ENCODE measurements at regions not wholly inside any gene's neighbourhood (a gene's known extent, or its start where the extent isn't known, plus 50 kb on each side); places are given as distances from the start of the nearest gene placed in this dataset.
"Not testable (repeated sequence)": the region's sequence is repeated elsewhere in the genome, so short reads cannot be mapped to it uniquely, and the experiment has no call there.

GRCh38 chr12:33718631-33719030, 279.0 kb upstream of the SYT10 start:
- H3K9me3 Mint-ChIP-seq: peaks cover 0 to 4% of the 10 kb centered on the region in 2 donors
- H3K36me3 Mint-ChIP-seq: no peaks in the 10 kb centered on the region
- DNase-seq (ENCODE audit: low spot score in 2 of 2) (no peak), ATAC-seq (no peak)
- no peak overlapping the region for H3K27ac Mint-ChIP-seq

- no peak overlapping the region for H3K27ac Mint-ChIP-seq
- peaks cover 0 to 4% of the 10 kb centered on the region in 2 donors for H3K9me3 Mint-ChIP-seq
- H3K36me3 Mint-ChIP-seq: no peaks in the 10 kb centered on the region
- no peak for DNase-seq (ENCODE audit: low spot score in 2 of 2)
- ATAC-seq: no peak
Observed at GRCh38 chr12:33721561-33721960, 281.9 kb upstream of the SYT10 start.

GRCh38 chr12:33724867-33725266, 285.2 kb upstream of the SYT10 start:
- no peak for ATAC-seq
- H3K9me3 Mint-ChIP-seq: peaks cover 10 to 18% of the 10 kb centered on the region in 2 donors
- no peak for DNase-seq (ENCODE audit: low spot score in 2 of 2)
- H3K27ac Mint-ChIP-seq: no peak overlapping the region
- no peaks in the 10 kb centered on the region for H3K36me3 Mint-ChIP-seq

GRCh38 chr12:33734871-33735270, 287.4 kb upstream of the ALG10 start:
- DNase-seq (ENCODE audit: low spot score in 2 of 2) (no peak), ATAC-seq (no peak)
- H3K36me3 Mint-ChIP-seq: peaks cover 0 to 10% of the 10 kb centered on the region in 2 donors
- no peak overlapping the region for H3K27ac Mint-ChIP-seq
- peaks cover 11 to 15% of the 10 kb centered on the region in 2 donors for H3K9me3 Mint-ChIP-seq

GRCh38 chr12:33752854-33753253, 269.4 kb upstream of the ALG10 start:
- ATAC-seq: no peak
- Mint-ChIP-seq H3K27ac (no peak overlapping the region), H3K36me3 (no peaks in the 10 kb centered on the region), H3K9me3 (peaks cover 14 to 20% of the 10 kb centered on the region in 2 donors)
- no peak for DNase-seq (ENCODE audit: low spot score in 2 of 2)

- peaks cover 0 to 5% of the 10 kb centered on the region in 2 donors for H3K36me3 Mint-ChIP-seq
- ATAC-seq (no peak), DNase-seq (ENCODE audit: low spot score in 2 of 2) (no peak)
- H3K27ac Mint-ChIP-seq: no peak overlapping the region
- H3K9me3 Mint-ChIP-seq: peaks cover 20 to 40% of the 10 kb centered on the region in 2 donors
Observed at GRCh38 chr12:33757701-33758100, 264.6 kb upstream of the ALG10 start.

GRCh38 chr12:33759279-33759678, 263.0 kb upstream of the ALG10 start:
- H3K27ac Mint-ChIP-seq: no peak overlapping the region
- ATAC-seq: no peak
- peaks cover 0 to 5% of the 10 kb centered on the region in 2 donors for H3K36me3 Mint-ChIP-seq
- no peak for DNase-seq (ENCODE audit: low spot score in 2 of 2)
- peaks cover 21 to 40% of the 10 kb centered on the region in 2 donors for H3K9me3 Mint-ChIP-seq

GRCh38 chr12:33763331-33763730, 259.0 kb upstream of the ALG10 start:
- DNase-seq (ENCODE audit: low spot score in 2 of 2) (no peak), ATAC-seq (no peak)
- H3K36me3 Mint-ChIP-seq: peaks cover 0 to 5% of the 10 kb centered on the region in 2 donors
- peaks cover 13 to 33% of the 10 kb centered on the region in 2 donors for H3K9me3 Mint-ChIP-seq
- H3K27ac Mint-ChIP-seq: no peak overlapping the region

- ATAC-seq (no peak), DNase-seq (ENCODE audit: low spot score in 2 of 2) (no peak)
- Mint-ChIP-seq H3K36me3 (no peaks in the 10 kb centered on the region), H3K27ac (no peak overlapping the region), H3K9me3 (peaks cover 7 to 9% of the 10 kb centered on the region in 2 donors)
Observed at GRCh38 chr12:33770652-33771051, 251.6 kb upstream of the ALG10 start.

GRCh38 chr12:33771889-33772288, 250.4 kb upstream of the ALG10 start:
- peaks cover 7 to 11% of the 10 kb centered on the region in 2 donors for H3K9me3 Mint-ChIP-seq
- H3K36me3 Mint-ChIP-seq: no peaks in the 10 kb centered on the region
- DNase-seq (ENCODE audit: low spot score in 2 of 2): no peak
- H3K27ac Mint-ChIP-seq: no peak overlapping the region
- ATAC-seq: no peak

- DNase-seq (ENCODE audit: low spot score in 2 of 2): not testable (repeated sequence)
Observed at GRCh38 chr12:33773091-33773490, 249.2 kb upstream of the ALG10 start.

GRCh38 chr12:33786532-33786931, 235.8 kb upstream of the ALG10 start:
- no peaks in the 10 kb centered on the region for H3K36me3 Mint-ChIP-seq
- no peak overlapping the region for H3K27ac Mint-ChIP-seq
- H3K9me3 Mint-ChIP-seq: peaks cover 10 to 11% of the 10 kb centered on the region in 2 donors
- ATAC-seq: no peak
- DNase-seq (ENCODE audit: low spot score in 2 of 2): no peak

More at GRCh38 chr12:33773091-33773490, 249.2 kb upstream of the ALG10 start:
- not testable (repeated sequence) for ATAC-seq, H3K36me3 Mint-ChIP-seq, H3K27ac Mint-ChIP-seq
- peaks cover 7 to 11% of the 10 kb centered on the region in 2 donors for H3K9me3 Mint-ChIP-seq

- no peak overlapping the region for H3K27ac Mint-ChIP-seq
- H3K36me3 Mint-ChIP-seq: peaks cover 0 to 4% of the 10 kb centered on the region in 2 donors
- peaks cover 30 to 33% of the 10 kb centered on the region in 2 donors for H3K9me3 Mint-ChIP-seq
Observed at GRCh38 chr12:33794954-33795353, 227.3 kb upstream of the ALG10 start.

GRCh38 chr12:33795536-33795935, 226.8 kb upstream of the ALG10 start:
- no peak for DNase-seq (ENCODE audit: low spot score in 2 of 2)
- no peak overlapping the region for H3K27ac Mint-ChIP-seq
- H3K36me3 Mint-ChIP-seq: peaks cover 0 to 5% of the 10 kb centered on the region in 2 donors
- no peak for ATAC-seq
- H3K9me3 Mint-ChIP-seq: peaks cover 27 to 30% of the 10 kb centered on the region in 2 donors

More at GRCh38 chr12:33794954-33795353, 227.3 kb upstream of the ALG10 start:
- ATAC-seq (no peak), DNase-seq (ENCODE audit: low spot score in 2 of 2) (no peak)

GRCh38 chr12:33813536-33813935, 208.8 kb upstream of the ALG10 start:
- no peak for ATAC-seq
- Mint-ChIP-seq H3K9me3 (peaks cover 5 to 21% of the 10 kb centered on the region in 2 donors), H3K27ac (no peak overlapping the region), H3K36me3 (no peaks in the 10 kb centered on the region)
- DNase-seq (ENCODE audit: low spot score in 2 of 2): no peak

- ATAC-seq: no peak
- H3K36me3 Mint-ChIP-seq: no peaks in the 10 kb centered on the region
- no peak overlapping the region for H3K27ac Mint-ChIP-seq
- H3K9me3 Mint-ChIP-seq: peaks cover 8 to 27% of the 10 kb centered on the region in 2 donors
- no peak for DNase-seq (ENCODE audit: low spot score in 2 of 2)
Observed at GRCh38 chr12:33817713-33818112, 204.6 kb upstream of the ALG10 start.

- no peak for DNase-seq (ENCODE audit: low spot score in 2 of 2)
- Mint-ChIP-seq H3K36me3 (no peaks in the 10 kb centered on the region), H3K27ac (no peak overlapping the region), H3K9me3 (peaks cover 10 to 28% of the 10 kb centered on the region in 2 donors)
- no peak for ATAC-seq
Observed at GRCh38 chr12:33818313-33818712, 204.0 kb upstream of the ALG10 start.

- no peak for DNase-seq (ENCODE audit: low spot score in 2 of 2)
- H3K27ac Mint-ChIP-seq: no peak overlapping the region
- H3K36me3 Mint-ChIP-seq: no peaks in the 10 kb centered on the region
- H3K9me3 Mint-ChIP-seq: peaks cover 4 to 10% of the 10 kb centered on the region in 2 donors
- no peak for ATAC-seq
Observed at GRCh38 chr12:33825442-33825841, 196.9 kb upstream of the ALG10 start.

Data from activated naive CD4-positive, alpha-beta T cell treated with anti-CD3 and anti-CD28 coated beads, Interleukin-2, amount 50 U/mL, for 72 hours (primary cell).